Tongue (tissue), 1 donor: ENCODE measurements at regions not wholly inside any gene's neighbourhood (a gene's known extent, or its start where the extent isn't known, plus 50 kb on each side); places are given as distances from the start of the nearest gene placed in this dataset.

ENCODE experiments used
- DNase-seq: peaks from one replicate; pipeline ENCODE4 v3.0.0-alpha.2; 2015

DNA sequence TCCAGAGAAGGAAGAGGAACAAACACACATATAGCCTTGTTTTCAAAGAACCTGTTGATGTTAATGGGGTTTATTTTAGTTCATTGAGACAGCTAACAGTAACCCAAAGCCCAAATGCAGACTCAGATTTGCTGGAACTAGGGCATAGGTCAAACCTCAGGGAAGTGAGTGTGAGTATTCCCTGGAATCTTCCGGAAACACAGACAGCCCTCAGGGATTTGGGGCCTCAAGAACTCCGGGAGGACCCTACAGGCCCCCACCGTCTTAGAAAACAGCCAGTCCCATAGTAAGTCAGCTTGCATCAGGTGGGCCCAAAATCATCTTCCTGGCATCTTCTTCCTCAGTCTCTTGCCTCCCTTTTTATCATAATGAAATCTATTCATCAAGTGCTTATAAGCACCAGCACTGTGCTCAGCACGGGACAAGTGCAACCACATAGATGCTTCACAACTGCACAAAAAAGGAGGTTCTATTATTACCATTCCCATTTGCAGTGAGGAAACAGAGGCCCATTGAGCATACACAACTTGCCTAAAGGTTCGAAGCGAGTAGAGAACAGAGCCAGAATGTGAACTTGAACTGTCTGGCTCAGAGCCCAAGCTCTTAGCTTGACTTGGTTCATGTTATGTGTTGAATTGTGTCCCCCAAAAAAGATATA is 50.2 kb upstream of the BCL11A start:
- DNase-seq, result no peak

DNA sequence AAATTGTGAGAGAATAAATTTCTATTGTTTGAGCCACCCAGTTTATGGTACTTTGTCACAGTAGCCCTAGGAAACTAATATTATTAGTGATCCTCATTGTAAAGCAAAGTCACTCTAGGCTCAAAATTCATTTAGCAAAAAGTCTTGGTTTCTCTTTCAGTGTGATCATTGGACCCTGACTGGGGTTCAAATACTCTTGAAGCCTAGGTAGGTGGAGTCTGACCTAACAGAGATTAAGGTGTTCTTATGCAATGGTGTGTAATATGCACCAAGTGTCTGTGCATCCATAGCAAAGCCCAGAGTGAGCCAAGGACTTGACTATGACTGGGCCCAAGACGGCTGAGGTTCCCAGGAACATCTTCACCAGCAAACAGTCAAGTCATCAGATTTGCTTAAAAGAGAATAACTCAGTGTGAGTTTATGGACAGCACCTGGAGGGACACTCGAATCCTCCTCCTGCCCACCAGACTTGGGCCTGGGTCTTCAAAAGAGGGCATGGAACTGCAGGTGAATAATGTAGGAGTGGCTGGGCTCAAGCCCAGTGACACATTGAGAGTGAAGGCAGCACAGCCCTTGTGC is 51.1 kb upstream of the BCL11A start:
- no peak for DNase-seq

DNA sequence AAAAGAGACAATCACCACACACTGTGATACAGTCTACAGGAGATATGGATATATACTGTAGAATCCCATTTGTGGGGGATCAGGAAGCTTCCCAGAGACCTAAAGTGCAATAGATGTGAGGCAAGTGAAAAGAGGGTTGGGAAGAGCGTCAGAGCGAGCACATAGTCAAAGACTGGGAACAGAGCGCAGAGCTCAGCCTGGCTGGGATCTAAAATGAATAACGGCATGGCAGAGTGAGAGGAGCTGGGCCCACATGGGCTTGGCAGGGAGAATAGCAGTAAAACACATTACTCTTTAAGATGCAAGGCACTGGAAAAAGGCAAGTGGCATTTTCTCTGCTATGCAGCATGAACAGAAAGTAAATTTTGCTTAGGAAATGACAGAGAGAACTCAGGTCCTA is 52.4 kb upstream of the BCL11A start:
- no peak for DNase-seq

DNA sequence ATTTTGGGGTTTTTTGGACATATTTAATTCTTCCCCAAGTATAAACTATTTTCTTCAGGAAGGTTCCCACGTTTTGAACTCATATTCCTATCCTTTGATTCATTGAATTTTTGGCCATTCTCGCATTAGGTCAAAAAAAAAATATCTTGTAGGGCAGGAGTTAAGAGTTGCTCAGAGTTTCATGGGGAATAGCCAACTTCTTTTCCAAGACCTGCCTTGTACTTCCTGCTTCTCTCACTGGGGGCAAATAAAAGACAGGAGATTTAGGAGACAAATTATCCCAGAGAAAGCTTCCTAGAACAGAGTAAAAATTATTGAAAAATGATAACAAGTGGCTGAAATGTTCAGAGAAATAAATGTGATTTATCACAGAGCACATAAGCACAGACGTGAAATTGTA is 55.2 kb upstream of the BCL11A start:
- DNase-seq, result no peak

DNA sequence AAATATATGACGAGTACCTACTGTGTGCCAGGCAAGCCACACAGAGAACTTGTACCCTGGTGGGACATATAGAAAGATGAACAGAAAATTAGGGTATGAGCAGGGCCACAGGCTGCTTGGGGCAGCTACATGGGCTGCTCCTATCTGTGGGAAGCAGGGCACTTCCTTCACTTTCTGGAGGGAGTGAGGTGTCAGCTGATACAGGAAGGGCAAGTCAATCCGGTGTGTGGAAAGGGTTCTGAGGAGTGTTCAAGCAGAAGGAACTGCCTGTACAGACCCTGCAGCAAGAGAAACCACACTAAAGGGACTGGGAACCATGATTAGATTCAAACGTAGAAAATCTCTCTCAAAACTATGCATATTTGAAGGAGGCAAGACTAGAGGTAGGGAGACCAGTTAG is 58.6 kb upstream of the BCL11A start:
- DNase-seq, result no peak

DNA sequence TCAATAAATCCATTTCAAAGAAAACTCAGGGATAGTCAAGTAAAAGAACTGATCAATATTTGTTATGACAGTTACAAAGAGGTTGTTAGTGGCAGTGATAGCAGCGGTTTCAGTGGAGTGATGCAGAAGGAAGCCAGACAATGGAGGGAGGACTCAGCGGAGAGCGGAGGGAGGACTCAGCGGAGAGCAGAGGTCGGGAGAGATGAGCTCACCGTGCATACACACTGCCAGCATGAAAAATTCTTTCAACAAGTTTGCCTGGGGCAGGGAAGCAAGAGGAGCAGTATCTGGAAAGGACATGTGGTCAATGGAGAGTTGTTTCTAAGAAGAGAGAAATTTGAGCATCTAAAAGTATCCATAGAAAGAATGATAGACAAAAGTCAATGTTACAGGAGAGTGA is 60.9 kb upstream of the BCL11A start:
- no peak for DNase-seq

DNA sequence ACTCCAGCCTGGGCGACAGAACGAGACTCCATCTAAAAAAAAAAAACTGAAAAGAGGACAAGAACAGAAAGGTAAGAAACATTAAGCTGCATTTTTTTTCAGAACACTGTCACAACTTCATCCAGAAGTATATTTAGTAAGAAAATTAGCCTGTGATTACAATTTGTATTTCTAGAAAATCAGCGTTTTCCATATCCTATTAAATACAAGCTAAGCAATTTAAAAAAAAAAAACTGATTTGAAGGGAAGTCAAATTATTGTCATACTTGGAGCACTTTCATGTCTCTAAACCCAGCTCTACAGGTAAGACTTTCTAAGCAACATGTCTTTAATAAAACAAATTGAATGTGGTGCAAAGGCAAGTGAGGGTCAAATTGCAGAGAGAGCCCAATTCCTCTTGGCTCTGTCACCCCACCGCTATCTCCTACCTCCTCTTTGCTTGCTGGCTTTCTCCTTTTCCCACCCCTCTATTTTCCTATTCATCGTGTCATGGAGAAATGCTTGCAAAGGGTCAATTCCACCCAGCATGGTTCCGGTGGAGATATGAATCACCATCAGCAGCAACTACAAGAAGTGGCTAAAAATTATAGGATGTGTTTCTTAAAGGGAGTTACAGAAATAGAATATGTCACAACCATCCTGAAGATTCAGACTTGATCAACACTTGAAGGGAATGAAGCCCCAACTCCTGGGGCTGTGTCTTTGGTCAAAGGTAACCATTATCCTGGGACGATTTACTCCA is 68.4 kb upstream of the BCL11A start:
- DNase-seq, result no peak

DNA sequence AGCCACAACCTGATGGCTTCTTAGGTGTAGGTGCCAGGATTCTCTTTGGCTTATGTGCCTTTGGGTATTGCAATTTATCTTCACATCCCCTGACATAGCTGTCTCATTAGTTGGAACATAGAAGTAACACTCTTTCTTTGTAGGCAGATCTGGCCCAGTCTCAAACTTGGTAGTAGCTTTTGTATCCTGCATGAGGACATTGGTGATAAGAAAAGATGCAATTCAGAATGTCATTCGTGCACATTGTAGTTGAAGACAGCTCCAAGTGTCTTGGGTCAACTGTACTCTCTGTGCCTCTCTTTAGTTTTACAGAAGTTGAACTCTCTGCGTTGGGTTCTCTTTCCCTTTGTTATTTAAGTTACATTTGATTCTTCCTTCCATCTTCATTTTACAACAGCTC is 69.6 kb upstream of the BCL11A start:
- no peak for DNase-seq

DNA sequence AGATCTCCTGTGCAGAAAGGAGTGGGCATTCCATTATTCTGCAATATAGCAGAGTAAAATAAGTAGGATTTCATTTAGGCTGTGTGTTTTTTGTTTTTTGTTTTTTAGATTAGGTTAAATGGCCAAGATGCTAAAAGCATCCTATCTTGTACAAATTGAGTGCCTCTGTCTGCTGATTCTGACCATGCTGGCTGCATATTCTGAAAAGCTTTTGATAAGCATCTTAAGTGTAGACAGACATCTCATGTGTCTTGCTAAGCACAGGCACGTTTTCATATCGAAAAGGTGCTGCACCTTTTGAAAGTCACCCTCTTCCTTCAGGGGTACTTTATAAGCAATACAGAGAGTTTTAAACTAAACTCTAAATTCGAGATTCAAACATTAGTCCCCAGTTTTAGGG is 74.0 kb upstream of the BCL11A start:
- no peak for DNase-seq

DNA sequence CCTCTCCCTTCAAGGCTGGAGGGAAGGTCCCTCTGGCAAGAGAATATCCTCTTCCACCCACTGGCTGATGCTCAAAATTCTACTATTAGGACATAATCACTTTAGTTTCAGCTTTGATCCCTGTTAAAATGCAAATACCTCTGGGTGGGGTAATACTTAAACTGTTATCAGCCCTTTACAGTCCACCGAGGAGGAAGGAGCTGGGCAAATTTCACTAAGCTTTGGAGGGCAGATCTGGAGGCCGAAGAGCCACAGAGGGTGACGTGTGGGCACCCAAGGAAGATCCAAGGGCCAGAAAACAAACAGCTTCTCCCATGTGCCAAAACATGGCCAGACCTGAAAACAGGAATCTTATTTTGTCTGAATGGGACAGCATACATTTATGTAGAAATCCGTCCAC is 74.6 kb upstream of the BCL11A start:
- DNase-seq, result no peak

DNA sequence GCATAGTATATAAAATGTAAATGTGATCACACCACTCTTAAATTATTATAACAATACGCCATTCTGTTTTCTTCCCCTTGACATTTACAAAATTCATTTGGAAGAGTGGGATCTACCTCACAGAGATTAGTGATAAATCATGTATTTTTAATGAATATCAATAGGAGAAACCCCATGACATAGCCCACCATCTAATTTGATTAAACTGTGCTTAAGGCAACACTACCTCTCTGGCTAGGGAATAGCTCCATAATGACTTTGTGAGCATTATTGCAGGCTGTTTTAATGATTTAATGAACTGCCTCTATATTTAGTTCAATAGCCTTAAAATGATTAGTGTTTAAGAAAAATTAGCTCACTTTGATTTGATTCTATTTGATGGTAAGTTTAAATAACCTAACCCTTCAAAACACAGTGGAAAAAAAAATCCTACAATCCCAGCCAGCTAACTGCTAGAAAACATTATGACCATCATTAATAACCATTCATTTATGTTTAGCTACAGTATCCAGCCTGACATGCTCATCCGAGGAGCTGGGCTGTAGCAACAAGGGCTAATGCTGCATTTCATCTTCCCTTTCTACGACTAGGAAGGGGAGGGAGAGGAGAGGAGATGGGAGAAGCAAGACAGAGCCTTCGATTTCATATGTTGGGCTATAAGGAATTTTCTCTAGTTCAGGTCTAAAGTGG is 75.3 kb upstream of the BCL11A start:
- no peak for DNase-seq

DNA sequence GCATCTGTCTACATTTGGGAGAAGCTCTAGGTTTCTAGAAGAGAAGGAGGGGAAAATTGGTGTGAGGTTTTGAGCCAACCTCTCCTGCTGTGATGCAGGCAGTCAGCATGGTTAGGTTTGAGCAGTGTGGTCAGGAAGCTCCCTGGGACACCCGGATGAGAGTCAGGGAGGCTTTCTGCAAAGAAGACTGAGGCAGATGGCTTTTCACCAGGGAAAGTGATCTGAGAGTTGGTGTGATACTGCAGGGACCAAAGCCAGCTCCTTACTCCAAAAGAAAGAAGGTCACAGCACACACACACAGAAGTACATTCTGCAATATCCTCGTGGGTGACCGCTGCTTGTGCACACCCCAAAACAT is 75.8 kb upstream of the BCL11A start:
- DNase-seq, result no peak

DNA sequence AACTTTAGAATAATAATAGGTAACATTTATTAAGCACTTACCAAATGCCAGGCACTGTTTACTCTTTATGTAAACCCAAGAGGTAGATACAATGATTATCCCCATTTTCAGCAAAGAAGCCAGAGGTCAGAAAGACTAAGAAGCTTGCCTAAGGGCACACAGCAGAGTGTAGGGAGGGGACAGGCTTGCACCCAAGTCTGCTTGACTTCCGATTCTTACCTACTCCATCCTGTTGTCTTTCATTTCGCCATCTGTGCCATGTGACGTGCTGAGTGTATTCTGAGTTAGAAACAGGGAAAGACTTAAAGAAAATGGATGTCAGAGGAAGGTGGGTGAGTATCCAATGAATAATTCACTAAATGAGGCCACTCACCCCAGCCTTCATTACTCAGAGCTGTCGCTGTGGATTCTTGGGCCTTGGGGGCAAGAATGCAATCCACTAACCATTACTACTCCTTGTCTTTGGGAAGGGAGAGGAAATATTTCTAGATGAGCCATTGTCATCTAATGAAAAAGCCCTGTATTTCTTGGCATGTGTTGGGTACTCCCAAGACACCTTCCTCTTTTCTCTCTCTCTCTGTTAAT is 76.4 kb upstream of the BCL11A start:
- DNase-seq, result no peak

DNA sequence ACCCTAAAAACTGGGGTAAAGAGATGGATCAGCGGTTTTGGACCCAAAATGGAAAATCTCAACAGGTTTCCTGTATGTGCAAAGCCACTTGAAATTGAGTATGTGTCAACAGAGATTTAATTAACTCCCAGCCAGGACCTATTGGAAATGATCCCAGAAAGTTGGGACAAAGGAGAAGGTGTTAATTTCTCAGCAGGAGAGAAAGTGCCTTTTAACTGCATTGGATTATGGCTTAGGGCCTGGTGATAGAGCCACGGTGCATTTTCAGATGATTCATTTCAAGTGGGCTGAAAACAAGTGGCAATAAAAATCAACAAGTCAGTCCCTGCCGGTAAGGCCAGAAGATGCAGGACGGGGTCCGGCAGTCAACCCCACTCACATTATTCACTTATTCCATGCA is 80.2 kb upstream of the BCL11A start:
- DNase-seq, result no peak

DNA sequence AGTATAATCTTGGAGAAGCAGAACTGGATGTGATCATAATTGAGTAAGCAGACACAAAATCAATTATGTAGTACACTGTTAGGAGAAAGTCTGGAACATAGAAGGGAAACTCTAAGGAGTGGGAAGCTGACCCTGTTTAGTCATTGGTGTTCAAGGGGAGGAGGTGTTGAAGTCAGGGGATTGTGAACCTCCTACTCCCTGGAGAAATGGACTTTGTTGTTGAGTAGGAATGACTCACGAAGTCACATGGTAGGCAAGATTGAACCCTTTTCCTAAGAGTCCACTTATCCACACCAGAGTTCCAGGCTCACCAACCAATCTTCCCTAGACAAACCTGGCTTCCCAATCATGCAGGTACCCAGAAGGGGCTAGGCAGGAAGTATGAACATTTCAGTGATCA is 81.0 kb upstream of the BCL11A start:
- no peak for DNase-seq

DNA sequence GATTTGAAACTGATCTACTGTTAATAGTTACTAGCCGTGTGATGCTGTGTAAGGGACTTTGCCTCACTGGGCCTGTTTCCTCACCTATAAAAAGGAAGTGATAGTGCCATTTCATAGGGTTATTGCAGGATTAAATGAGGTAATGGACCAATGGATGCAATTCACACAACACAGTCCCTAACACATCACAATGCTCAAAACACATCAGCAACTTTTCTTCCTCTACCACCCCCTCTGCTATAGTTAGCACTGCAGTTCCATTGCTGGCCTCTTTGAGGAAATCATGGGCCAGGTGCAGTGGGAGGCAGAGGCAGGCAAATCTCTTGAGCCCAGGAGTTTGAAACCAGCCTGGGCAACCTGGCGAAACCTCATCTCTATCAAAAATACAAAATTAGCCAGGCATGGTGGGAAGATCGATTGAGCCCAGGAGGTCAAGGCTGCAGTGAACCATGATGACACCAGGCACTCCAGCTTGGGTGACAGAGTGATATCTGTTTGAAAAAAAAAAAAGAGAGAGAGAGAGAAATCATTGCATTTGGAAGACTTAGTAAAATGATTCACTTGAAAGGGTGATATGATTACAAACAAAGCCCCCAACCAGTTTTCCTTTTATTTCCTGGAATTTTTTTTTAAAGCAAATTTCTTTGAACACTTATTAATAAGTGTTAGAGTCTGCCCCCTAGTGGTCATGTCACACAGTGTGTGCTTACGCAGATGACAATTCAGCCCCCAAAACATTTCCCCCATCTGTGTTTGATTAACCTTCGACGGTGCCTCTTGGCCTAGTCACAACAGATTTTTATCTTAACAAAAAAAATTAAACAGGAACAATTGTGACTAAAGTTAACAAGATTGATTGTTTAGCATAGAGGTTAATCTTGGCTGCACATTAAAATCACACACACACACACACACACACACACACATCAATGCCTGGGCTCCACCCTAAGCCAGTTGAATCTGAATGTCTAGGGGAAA is 88.6 kb upstream of the BCL11A start:
- DNase-seq, result peak; percentile 62

DNA sequence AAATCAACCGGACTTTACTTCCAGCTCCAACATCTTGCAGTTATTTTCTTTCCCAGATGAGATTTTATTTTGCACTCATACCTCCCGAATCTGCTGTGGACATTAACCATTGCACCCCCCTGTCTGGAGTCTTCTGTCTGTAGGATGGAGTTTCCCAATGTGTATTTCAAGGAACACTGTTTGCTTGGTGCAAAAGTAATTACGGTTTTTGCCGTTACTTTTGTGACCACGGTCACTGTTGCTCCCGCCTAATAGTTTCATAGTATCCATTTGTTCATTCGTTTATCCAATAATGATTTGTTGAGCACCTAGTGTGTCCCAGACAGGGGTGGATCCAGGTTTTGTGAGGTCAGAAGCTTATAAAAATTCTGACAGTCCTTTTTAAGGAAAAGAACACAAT is 90.3 kb upstream of the BCL11A start:
- no peak for DNase-seq

DNA sequence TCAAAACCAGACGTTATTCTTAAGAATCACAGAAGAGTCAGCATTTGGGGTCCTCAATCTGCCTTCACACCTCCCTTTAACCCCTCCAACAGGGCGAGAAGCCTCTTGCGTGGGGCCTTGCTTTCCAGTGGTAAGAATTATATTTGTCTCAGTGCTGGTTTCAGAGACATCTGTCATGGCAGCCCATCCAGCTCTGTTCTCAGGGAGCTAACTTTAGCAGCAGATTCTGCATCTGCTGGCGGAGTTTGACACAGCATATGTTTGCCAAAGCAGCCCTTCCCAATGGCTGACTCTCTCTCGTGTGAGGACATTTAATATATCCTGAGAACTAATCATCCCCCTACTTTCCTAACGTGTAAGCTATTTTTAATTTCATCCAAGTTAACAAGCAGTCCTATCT is 91.5 kb upstream of the BCL11A start:
- DNase-seq, result peak; percentile 65

DNA sequence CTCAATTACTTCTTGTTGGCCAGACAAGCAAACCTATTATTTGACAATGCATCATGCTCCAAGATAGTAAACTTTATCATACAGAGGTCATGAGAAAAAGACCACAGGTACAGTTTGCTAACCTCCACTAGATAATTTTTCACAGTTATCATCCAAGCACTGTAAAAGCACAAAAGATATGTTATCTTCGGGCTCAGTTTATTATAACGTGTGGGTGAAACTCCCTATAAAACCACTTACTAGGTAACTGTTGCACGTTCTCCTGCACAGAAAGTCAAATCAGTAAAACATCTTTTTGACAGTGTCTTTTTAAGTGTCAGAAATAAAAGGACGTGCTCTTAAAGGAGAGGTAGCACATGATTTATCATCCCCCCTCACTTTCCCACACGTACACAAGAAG is 94.7 kb upstream of the BCL11A start:
- no peak for DNase-seq

DNA sequence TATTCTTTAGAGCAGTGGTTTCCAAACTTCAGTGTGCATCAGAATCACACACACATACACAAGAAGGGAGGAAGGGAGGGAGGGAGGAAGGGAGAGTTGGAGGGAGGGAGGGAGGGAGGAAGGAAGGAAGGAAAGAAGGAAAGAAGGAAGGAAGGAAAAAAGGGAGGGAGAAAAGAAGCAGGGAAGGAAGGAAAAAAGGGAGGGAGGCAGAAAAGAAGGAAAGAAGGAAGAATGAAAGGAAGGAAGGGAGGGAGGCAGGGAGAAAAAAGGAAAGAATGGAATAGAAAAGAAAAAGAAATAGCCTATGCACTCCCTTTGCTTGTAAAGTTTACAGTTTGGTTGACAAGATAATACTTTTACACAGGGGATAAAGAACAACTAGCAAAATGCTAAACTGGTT is 96.3 kb upstream of the BCL11A start:
- DNase-seq, result no peak

DNA sequence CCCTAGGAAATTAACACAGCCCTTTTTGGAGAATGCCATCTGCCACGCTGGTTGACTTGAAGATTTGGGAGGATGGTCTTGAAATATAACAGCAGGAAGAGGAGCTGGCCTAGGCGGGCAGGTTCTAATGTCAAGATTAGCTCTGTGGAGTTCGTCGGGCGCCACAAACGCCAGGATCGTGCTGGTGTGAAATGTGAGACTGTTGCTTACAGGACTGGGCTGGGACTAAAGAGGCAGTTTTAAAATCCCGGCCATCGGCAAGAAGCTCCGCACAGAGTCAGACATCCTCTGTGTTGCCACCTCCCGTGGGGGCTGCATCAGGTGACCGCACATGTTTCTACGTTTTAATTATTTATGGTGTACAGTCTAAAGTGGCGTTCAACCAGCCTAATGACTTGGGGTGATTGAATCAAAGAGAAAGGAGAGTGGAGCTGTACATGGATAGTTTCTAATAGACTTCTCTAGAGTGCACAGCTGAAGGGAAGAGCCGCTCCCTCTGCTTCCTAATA is 99.4 kb upstream of the BCL11A start:
- peak; percentile 16 for DNase-seq

DNA sequence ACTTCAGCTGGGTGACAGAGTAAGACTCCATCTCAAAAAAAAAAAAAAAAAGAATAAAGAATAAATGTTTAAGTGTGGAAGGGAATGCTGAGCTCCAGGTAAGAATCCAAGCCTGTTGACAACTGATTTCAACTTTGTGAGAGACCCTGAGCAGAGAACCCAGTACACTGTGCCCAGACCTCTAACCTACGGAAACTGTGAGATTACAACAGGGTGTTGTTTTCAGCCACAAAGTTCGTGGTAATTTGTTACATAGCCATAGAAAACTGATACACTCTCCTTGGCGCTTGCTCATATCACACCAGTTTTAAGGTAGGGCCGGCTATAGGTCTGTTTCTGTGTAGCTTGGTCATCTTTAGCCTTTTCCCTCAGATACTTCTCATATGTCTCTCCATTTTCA is 98.4 kb upstream of the PAPOLG start:
- DNase-seq, result no peak
